Inferior parietal cortex (tissue), 1 donor: ENCODE measurements at regions not wholly inside any gene's neighbourhood (a gene's known extent, or its start where the extent isn't known, plus 50 kb on each side); places are given as distances from the start of the nearest gene placed in this dataset.
"Not testable (repeated sequence)": the region's sequence is repeated elsewhere in the genome, so short reads cannot be mapped to it uniquely, and the experiment has no call there.

Experiments used
- DNase-seq: peaks from one replicate; pipeline ENCODE4 v3.0.0-alpha.2; 2016; ENCODE audit errors: extremely low spot score

- no peak for DNase-seq
Observed at GRCh38 chr6:776528-776931, 83.6 kb upstream of the EXOC2 start.

GRCh38 chr6:775863-776262, 82.9 kb upstream of the EXOC2 start:
- no peak for DNase-seq

GRCh38 chr6:771683-772082, 78.7 kb upstream of the EXOC2 start:
- not testable (repeated sequence) for DNase-seq

GRCh38 chr6:767755-768512, 75.0 kb upstream of the EXOC2 start:
- DNase-seq: no peak

GRCh38 chr6:766625-767024, 73.7 kb upstream of the EXOC2 start:
- no peak for DNase-seq

- no peak for DNase-seq
Observed at GRCh38 chr6:761997-762396, 69.1 kb upstream of the EXOC2 start.

GRCh38 chr6:760982-761955, 68.3 kb upstream of the EXOC2 start:
- no peak for DNase-seq

DNA sequence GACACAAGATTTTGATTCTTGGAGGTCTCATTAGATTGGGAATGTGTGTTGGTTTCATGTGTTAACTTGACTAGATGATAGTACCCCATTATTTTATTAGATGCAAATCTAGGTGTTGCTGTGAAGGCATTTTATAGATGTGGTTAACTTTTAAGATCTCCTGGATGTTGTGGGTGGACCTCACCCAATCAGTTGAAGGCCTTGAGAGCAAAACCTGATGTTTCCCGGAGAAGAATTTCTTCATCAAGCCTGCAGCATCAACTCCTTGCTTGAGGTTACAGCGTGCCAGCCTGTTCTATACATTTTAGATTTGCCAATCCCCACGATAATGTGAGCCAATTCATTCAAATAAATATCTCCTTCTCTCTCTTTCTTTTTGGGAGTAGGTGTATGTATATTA, 66.8 kb upstream of the EXOC2 start:
- no peak for DNase-seq

GRCh38 chr6:756224-756623, 63.3 kb upstream of the EXOC2 start:
- DNase-seq: no peak

DNA sequence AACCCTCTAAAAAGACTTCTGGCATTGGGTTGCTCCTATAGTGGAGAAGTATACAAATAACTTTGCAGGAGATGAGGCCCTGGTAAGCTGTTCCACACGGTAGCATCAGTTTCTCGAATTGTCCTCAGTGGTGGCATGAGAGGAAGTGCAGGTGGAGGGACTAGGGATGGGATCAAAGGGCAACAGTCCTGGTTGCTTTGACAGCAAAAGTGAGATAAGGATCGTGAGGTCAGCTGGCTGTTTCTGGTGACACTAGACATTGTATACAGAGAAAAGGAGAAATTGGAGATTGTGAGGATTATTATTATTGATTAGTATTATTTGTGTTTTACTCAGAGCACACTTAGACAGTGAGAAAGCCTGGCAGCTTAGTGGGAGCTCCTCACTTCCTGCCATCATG, 61.3 kb upstream of the EXOC2 start:
- DNase-seq: no peak

DNA sequence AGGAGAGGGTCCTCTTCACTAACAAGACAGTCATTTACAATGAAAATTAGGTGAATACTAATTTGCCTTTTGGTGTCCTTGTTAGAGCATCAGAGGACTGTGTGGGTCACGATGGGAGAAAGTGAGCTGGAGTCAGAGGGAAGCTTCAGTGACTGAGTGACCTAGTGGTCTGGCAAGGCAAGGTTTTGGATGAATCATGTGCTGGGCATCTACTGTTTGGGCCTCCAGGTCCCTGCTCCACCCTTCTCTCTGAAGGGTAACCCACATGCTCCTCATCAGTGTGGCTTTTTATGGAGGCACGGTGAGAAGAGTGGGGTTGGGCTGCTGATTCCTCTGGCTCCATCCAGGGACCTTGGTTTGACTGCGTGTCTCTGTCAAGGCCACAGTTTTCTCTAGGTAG, 60.5 kb upstream of the EXOC2 start:
- DNase-seq: no peak

GRCh38 chr6:752438-752837, 59.5 kb upstream of the EXOC2 start:
- DNase-seq: no peak

GRCh38 chr6:751765-752164, 58.8 kb upstream of the EXOC2 start:
- DNase-seq: no peak

GRCh38 chr6:747921-748320, 55.0 kb upstream of the EXOC2 start:
- no peak for DNase-seq

DNA sequence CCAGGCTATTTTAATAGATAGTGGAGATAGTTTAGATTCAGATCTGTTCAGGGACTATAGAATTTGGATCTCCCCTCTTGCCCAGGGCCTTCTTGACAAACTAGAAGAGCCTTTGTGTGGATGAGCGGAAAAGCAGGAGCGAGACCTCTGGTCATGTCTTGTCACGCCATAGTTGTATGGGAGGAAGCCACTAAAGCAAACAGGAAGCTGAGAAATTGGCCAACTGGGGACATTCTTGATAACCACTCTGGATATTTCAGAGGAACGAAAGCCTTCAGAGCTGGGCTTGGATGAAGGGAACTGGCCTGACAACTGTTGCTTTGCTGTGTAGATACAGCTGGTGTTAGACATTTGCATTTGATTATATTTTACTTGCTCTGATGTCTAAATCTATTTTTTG, 54.1 kb upstream of the EXOC2 start:
- no peak for DNase-seq

DNA sequence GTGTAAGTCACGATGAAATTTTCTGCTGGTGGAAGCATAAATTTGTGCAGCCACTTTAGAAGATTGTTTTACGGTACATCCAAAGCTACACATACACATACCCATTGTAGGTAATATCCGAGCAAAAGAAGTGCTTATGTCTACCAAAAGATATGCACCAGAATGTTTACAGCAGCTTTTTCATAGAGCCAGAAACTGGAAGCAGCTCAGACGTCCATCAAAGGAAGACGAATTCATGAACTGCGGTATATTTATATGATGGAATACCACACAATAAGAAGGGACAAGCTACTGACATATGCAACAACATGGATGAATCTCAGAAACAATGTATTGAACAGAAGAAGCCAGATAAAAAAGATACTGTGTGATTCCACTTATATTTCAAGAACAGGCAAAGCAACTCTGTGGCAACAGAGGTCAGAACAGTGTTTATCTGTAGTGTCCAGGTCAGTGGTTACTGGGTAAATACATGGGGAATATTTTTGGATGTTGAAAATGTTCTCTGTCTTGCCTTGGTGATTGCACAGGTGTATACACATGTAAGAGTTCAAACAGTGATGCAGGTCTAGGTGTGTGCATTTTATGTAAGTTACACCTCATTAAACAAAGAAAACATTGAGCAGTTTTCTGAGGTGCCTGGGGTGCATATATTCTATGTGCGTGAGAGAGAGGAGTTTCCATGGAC, 51.9 kb upstream of the EXOC2 start:
- no peak for DNase-seq

GRCh38 chr6:743320-744096, 50.6 kb upstream of the EXOC2 start:
- no peak for DNase-seq
